ENCODE measurements at regions not wholly inside any gene's neighbourhood (a gene's known extent, or its start where the extent isn't known, plus 50 kb on each side); places are given as distances from the start of the nearest gene placed in this dataset.

DNA sequence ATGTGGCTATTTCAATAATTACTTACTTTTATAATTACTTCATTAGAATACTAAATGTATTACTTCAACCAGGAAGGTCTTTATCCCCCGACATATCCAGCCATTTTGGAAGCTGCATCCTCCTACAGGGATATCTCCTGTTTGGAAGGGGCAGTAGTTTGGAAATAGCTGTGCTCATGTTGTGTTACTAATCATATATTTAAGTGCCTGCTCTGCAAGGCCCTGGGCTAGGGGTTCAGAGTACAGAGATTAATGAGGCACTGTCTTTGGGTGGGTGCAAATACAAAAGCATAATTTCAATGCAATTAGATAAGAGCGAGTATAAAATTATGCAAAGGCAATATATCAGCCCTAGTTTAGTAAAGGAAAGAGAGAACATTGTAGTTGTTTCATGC is 146.3 kb upstream of the RARB start:
- Histone ChIP-seq H3K9me3 (no peaks in the 10 kb centered on the region), H3K4me3 (no peak overlapping the region), H3K27me3 (no peaks in the 10 kb centered on the region), H3K27ac (no peak overlapping the region), H3K4me1 (no peaks in the 10 kb centered on the region), H3K36me3 (no peaks in the 10 kb centered on the region)
- intact Hi-C loops (cut with DNase I), result no loop called here
- DNase-seq (ENCODE audit: low spot score in 2 of 2), result no peak
- no peak for TF ChIP-seq CTCF (IDR thresholded peaks at IDR 0.05)

GRCh38 chr3:25283613-25284012 is 144.4 kb upstream of the RARB start:
- Histone ChIP-seq H3K4me3 (no peak overlapping the region), H3K9me3 (no peaks in the 10 kb centered on the region), H3K36me3 (no peaks in the 10 kb centered on the region), H3K4me1 (no peaks in the 10 kb centered on the region), H3K27me3 (no peaks in the 10 kb centered on the region), H3K27ac (no peak overlapping the region)
- DNase-seq (ENCODE audit: low spot score in 2 of 2), result no peak
- intact Hi-C loops (cut with DNase I), result no loop called here
- TF ChIP-seq CTCF (IDR thresholded peaks at IDR 0.05), result no peak

GRCh38 chr3:25284249-25284648 is 143.8 kb upstream of the RARB start:
- Histone ChIP-seq H3K36me3 (no peaks in the 10 kb centered on the region), H3K27ac (no peak overlapping the region), H3K4me1 (no peaks in the 10 kb centered on the region), H3K4me3 (no peak overlapping the region), H3K9me3 (no peaks in the 10 kb centered on the region), H3K27me3 (no peaks in the 10 kb centered on the region)
- intact Hi-C loops (cut with DNase I), result no loop called here
- no peak for TF ChIP-seq CTCF (IDR thresholded peaks at IDR 0.05)
- DNase-seq (ENCODE audit: low spot score in 2 of 2), result no peak

DNA sequence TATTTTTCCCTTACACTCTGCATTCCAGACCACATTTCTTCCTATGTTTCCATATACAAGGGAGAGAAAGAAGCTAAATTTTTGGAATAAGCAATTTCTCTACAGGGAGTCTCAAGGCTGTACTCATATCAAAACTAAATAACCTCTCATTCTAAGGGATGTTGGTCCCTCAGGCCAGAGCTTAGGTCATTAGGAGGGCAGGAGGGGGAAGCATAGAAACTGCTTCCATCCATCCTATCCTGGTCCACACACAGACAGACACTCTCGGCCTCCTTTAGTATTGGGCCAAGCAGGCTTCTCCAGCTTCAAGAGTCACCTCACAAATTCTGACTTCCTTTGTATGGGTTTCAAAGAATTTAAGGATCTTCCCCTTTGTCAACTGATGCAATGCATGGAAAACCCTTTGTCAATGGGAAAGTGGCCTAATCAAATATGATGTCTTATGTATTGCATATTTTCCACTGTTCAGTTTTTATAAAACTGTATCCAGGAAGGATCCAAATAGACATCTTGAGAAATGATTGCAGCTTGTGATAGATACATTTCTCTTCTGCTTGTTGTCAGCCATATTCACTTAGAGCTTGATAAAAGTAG is 140.7 kb upstream of the RARB start:
- H3K36me3 ChIP-seq, result no peaks in the 10 kb centered on the region
- H3K4me1 ChIP-seq, result no peaks in the 10 kb centered on the region
- intact Hi-C loops (cut with DNase I), result no loop called here
- H3K27ac ChIP-seq, result no peak overlapping the region
- no peak for DNase-seq (ENCODE audit: low spot score in 2 of 2)
- no peak overlapping the region for H3K4me3 ChIP-seq
- no peak for TF ChIP-seq CTCF (IDR thresholded peaks at IDR 0.05)
- no peaks in the 10 kb centered on the region for H3K27me3 ChIP-seq
- no peaks in the 10 kb centered on the region for H3K9me3 ChIP-seq

DNA sequence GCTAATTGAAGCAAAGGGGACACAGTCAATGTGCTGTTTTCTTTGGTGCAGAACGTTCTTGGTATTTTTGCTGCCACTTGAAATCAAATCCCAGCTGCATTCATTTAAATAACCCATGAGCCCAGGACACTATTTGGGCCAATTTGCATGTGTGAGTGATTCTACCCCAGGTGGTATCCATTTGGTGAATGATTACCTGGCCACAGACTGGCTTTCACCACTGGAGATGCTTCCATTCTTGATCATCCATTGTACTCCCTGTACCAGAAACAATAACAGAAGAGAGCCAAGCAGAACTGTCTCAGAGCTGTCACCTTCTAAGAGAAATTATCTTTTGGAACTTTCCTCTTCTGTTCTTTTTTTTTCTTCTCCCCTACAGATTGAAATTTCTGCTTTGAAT is 139.7 kb upstream of the RARB start:
- no peak for TF ChIP-seq CTCF (IDR thresholded peaks at IDR 0.05)
- intact Hi-C loops (cut with DNase I), result no loop called here
- no peak for DNase-seq (ENCODE audit: low spot score in 2 of 2)

GRCh38 chr3:25289156-25289555 is 138.9 kb upstream of the RARB start:
- H3K27ac ChIP-seq, result no peak overlapping the region
- no peaks in the 10 kb centered on the region for H3K36me3 ChIP-seq
- no peak for DNase-seq (ENCODE audit: low spot score in 2 of 2)
- no peak overlapping the region for H3K4me3 ChIP-seq
- TF ChIP-seq CTCF (IDR thresholded peaks at IDR 0.05), result no peak
- H3K9me3 ChIP-seq, result no peaks in the 10 kb centered on the region
- intact Hi-C loops (cut with DNase I), result no loop called here
- H3K27me3 ChIP-seq, result no peaks in the 10 kb centered on the region
- H3K4me1 ChIP-seq, result no peaks in the 10 kb centered on the region

More for the DNA sequence above, 139.7 kb upstream of the RARB start:
- no peak overlapping the region for H3K27ac ChIP-seq
- no peaks in the 10 kb centered on the region for H3K36me3 ChIP-seq
- H3K4me3 ChIP-seq, result no peak overlapping the region
- no peaks in the 10 kb centered on the region for H3K9me3 ChIP-seq
- no peaks in the 10 kb centered on the region for H3K27me3 ChIP-seq
- H3K4me1 ChIP-seq, result no peaks in the 10 kb centered on the region

All from ascending aorta (tissue), 2 donors.